Prostate gland (tissue), 2 donors: ENCODE measurements at regions not wholly inside any gene's neighbourhood (a gene's known extent, or its start where the extent isn't known, plus 50 kb on each side); places are given as distances from the start of the nearest gene placed in this dataset.

Experiments used
- DNase-seq: peaks from one replicate; pipeline ENCODE4 v3.0.0-alpha.2; 2019; ENCODE audit warnings: low spot score
- H3K27ac ChIP-seq, 2 donors: fragments of 200-600 bp; sonication (generic); 2 replicates each; pipeline ENCODE4 v1.5.1; 2017 to 2019
- H3K27me3 ChIP-seq: fragments of 200-600 bp; sonication (generic); replicated peaks from 2 replicates; pipeline ENCODE4 v1.5.1; 2019; ENCODE audit not compliant: insufficient read depth
- H3K36me3 ChIP-seq, 2 donors: fragments of 200-600 bp; sonication (generic); 1 replicate in 1 of 2; 2 replicates in 1 of 2; pipeline versions ENCODE4 v1.5.1 to v1.8.1; 2017 to 2019
- H3K4me1 ChIP-seq: fragments of 200-600 bp; sonication (generic); replicated peaks from 2 replicates; pipeline ENCODE4 v1.5.1; 2019
- H3K4me3 ChIP-seq, 2 donors: fragments of 200-600 bp; sonication (generic); 2 replicates each; pipeline ENCODE4 v1.5.1; 2017 to 2019
- H3K9me3 ChIP-seq: fragments of 200-600 bp; sonication (generic); 2 replicates; pipeline ENCODE4 v1.5.1; 2017
- POLR2A ChIP-seq: fragments of 450-650 bp; IDR thresholded peaks from one replicate; pipeline ENCODE4 v1.6.1; 2016; ENCODE audit warnings: antibody characterized with exemption, mild to moderate bottlenecking
- POLR2AphosphoS5 ChIP-seq: sonication (generic); formaldehyde crosslinking; IDR thresholded peaks from one replicate; pipeline ENCODE4 v1.6.1; 2017; ENCODE audit warnings: antibody characterized with exemption
- WGBS: methylation state at CpG from one replicate; pipeline ENCODE4 v1.1.5; 2018; 5-methylcytosine and 5-hydroxymethylcytosine counted together
- intact Hi-C: fragments of 100-400 bp; cut with DNase I; formaldehyde crosslinking; loops from one replicate; pipeline ENCODE4 v1.14.2; 2022
- TF ChIP-seq, protein P1 (sequence below), 4 experiments: fragments of 200-600 bp in 2 of 4; fragments of 450-650 bp in 2 of 4; sonication (generic) in 2 of 4; IDR thresholded peaks; 1 replicate in 3 of 4; 2 replicates in 1 of 4; pipeline ENCODE4 v1.5.1; 2016 to 2019; ENCODE audit warnings: antibody characterized with exemption in 4 of 4, mild to moderate bottlenecking in 2 of 4, moderate library complexity in 2 of 4

DNA sequence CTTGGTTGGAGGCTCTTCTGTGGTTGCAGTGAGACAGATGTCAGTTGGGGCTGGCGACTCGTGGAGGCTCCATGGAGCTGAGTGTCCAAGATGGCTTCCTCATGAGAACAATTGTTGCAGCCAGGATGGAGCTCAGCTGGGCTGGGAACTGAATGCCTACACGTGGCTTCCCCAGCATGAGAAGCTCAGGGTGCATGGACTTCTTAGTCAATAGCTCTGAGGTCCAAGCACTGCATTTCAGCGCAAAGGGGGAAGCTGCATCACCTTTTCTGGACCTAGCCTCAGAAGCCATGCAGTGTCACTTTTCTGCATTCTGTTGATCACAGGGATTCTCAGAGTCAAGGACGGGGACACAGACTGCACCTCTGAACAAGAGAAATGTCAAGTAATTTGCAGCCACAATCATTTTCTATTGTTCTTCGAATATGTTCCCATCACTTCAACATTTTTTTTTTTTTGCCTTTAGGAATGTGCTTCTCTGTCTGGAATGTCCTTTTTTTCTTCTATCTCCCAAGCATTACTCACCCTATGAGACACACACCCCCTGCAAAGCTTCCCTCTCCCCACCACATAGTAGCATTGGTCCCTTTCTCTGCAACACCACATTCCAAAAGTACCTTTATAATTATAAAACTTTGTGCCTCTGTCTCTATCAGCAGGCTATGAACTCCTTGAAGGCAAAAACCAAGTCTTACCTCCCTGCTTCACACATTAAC, 57.5 kb upstream of the STK32A start:
- Histone ChIP-seq H3K36me3 (no peaks in the 10 kb centered on the region), H3K27ac (no peak overlapping the region), H3K4me3 (no peak overlapping the region), H3K4me1 (no peaks in the 10 kb centered on the region), H3K27me3 (no peaks in the 10 kb centered on the region), H3K9me3 (no peaks in the 10 kb centered on the region)
- intact Hi-C loops = no loop called here
- 70% methylated on average over 6 of the region's 6 CpGs for WGBS
- no peak for DNase-seq
- TF ChIP-seq POLR2A (no peak), POLR2AphosphoS5 (no peak)
- TF ChIP-seq, protein P1, sequence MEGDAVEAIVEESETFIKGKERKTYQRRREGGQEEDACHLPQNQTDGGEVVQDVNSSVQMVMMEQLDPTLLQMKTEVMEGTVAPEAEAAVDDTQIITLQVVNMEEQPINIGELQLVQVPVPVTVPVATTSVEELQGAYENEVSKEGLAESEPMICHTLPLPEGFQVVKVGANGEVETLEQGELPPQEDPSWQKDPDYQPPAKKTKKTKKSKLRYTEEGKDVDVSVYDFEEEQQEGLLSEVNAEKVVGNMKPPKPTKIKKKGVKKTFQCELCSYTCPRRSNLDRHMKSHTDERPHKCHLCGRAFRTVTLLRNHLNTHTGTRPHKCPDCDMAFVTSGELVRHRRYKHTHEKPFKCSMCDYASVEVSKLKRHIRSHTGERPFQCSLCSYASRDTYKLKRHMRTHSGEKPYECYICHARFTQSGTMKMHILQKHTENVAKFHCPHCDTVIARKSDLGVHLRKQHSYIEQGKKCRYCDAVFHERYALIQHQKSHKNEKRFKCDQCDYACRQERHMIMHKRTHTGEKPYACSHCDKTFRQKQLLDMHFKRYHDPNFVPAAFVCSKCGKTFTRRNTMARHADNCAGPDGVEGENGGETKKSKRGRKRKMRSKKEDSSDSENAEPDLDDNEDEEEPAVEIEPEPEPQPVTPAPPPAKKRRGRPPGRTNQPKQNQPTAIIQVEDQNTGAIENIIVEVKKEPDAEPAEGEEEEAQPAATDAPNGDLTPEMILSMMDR (IDR thresholded peaks at IDR 0.05) = no peak

DNA sequence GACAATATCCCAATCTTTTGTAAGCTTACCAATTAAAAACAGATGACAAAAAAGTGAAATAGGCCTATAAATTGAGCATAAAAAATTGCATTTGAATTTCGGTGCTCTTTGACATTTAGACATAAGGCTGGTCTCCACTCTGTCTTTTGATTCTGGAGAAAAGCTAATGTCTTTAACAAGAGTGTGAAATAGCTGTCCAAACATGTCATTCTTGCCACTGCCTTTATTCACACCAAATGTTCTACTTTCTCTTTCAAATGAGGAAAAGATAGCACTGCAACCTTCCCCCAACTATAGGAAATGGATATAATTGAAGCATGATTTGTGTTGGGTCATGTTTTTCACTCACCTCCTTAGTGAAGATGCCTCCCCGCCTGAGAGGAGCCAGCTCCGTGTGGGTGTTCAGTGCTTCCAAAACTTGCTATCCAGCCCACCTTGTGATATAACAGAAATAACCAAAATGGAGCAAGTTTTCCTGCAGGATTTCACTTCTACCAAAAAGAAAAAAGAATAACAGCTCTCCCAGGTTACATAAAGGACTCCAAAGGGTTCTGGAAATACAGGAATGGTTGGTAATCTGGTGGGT, 55.2 kb upstream of the STK32A start:
- no peaks in the 10 kb centered on the region for H3K4me1 ChIP-seq
- no peaks in the 10 kb centered on the region for H3K27me3 ChIP-seq
- intact Hi-C loops = loop anchor here (10.0 kb wide), 1 partner anchor 215 kb away; no protein-coding TSS in a partner anchor
- 65% methylated on average over 3 of the region's 3 CpGs for WGBS
- H3K9me3 ChIP-seq = no peaks in the 10 kb centered on the region
- H3K36me3 ChIP-seq = no peaks in the 10 kb centered on the region
- DNase-seq = no peak
- TF ChIP-seq, protein P1 (IDR thresholded peaks at IDR 0.05) = no peak
- TF ChIP-seq POLR2AphosphoS5 = no peak
- no peak overlapping the region for H3K27ac ChIP-seq
- no peak overlapping the region for H3K4me3 ChIP-seq

DNA sequence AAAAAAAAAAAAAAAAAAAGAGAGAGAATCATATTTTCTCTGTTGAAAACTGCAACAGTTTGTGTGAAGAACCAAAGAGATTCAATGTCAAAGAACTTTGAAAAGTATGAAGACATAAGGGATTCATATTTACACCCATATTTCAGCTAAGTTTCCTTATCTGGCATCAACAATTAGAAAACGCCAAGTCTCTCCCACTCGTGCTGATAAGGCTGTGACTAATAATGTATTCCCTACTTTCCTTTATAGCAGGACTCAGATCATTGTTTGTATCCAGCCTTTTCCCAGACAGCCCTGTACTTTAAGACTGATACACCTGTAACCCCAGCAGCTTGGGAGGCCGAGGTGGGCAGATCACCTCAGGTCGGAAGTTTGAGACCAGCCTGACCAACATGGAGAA, 54.1 kb upstream of the STK32A start:
- Histone ChIP-seq H3K4me3 (no peak overlapping the region), H3K27ac (no peak overlapping the region), H3K4me1 (no peaks in the 10 kb centered on the region), H3K36me3 (no peaks in the 10 kb centered on the region), H3K9me3 (no peaks in the 10 kb centered on the region), H3K27me3 (no peaks in the 10 kb centered on the region)
- DNase-seq = no peak
- TF ChIP-seq POLR2A (no peak), POLR2AphosphoS5 (no peak)
- 84% methylated on average over 4 of the region's 4 CpGs for WGBS
- intact Hi-C loops = loop anchor here (10.0 kb wide), 1 partner anchor 216 kb away; no protein-coding TSS in a partner anchor
